BLaER1 treated with 17β-estradiol and CSF1 and Interleukin-3, amounts not matched to agents 10 nM and 100 nM (cell line): ENCODE measurements at regions not wholly inside any gene's neighbourhood (a gene's known extent, or its start where the extent isn't known, plus 50 kb on each side); places are given as distances from the start of the nearest gene placed in this dataset.
A peak's percentile ranks its signal among the peaks of the same experiment; 100 is the strongest.

ENCODE experiments used
- H3K27ac ChIP-seq, 11 experiments: shearing (Covaris generic); formaldehyde crosslinking; 2 replicates each; pipeline ENCODE4 v1.8.1; 2022
- H3K27me3 ChIP-seq, 11 experiments: shearing (Covaris generic); formaldehyde crosslinking; 2 replicates each; pipeline ENCODE4 v1.8.1; 2022
- H3K36me3 ChIP-seq, 11 experiments: shearing (Covaris generic); formaldehyde crosslinking; 2 replicates each; pipeline ENCODE4 v1.8.1; 2022
- H3K4me1 ChIP-seq, 10 experiments: shearing (Covaris generic); formaldehyde crosslinking; 2 replicates each; pipeline ENCODE4 v1.8.1; 2022
- H3K4me2 ChIP-seq, 11 experiments: shearing (Covaris generic); formaldehyde crosslinking; 2 replicates each; pipeline ENCODE4 v1.8.1; 2022
- H3K4me3 ChIP-seq, 10 experiments: shearing (Covaris generic); formaldehyde crosslinking; 2 replicates each; pipeline ENCODE4 v1.8.1; 2022
- H3K9ac ChIP-seq, 11 experiments: shearing (Covaris generic); formaldehyde crosslinking; 2 replicates each; pipeline ENCODE4 v1.8.1; 2022
- H3K9me3 ChIP-seq, 11 experiments: shearing (Covaris generic); formaldehyde crosslinking; replicated peaks in 1 of 11; 2 replicates each; pipeline ENCODE4 v1.8.1; 2022
- H4K20me1 ChIP-seq, 11 experiments: shearing (Covaris generic); formaldehyde crosslinking; 2 replicates each; pipeline ENCODE4 v1.8.1; 2022
- Cebpa-rat ChIP-seq, 11 experiments: shearing (Covaris generic); IDR thresholded peaks; 2 replicates each; pipeline ENCODE4 v1.8.1; 2022

- no peak overlapping the region for H3K27ac ChIP-seq
- H4K20me1 ChIP-seq: peaks cover 0 to 21% (median 0%) of the 10 kb centered on the region in 11 experiments; a peak in 6 of 22 replicates
- H3K36me3 ChIP-seq: no peaks in the 10 kb centered on the region
- H3K4me3 ChIP-seq: no peak overlapping the region
- peaks cover 4 to 19% (median 16%) of the 10 kb centered on the region in 10 experiments; a peak in 16 of 20 replicates for H3K4me1 ChIP-seq
- peak overlapping the region in 1 of 11 experiments; percentile 0; a peak in 1 of 22 replicates for H3K4me2 ChIP-seq
- no peak overlapping the region for H3K9ac ChIP-seq
- H3K27me3 ChIP-seq: peaks cover 63 to 100% (median 85%) of the 10 kb centered on the region in 11 experiments
- no peaks in the 10 kb centered on the region for H3K9me3 ChIP-seq
- TF ChIP-seq Cebpa-rat (IDR thresholded peaks at IDR 0.05): no peak
These were observed 55.1 kb downstream of the PJA1 start for GRCh38 chrX:69110116-69110530.

GRCh38 chrX:69109706-69110105 lies 55.5 kb downstream of the PJA1 start:
- Histone ChIP-seq H3K9me3 (no peaks in the 10 kb centered on the region), H3K9ac (no peak overlapping the region), H3K36me3 (no peaks in the 10 kb centered on the region), H3K27ac (no peak overlapping the region), H3K4me1 (peaks cover 4 to 19% (median 16%) of the 10 kb centered on the region in 10 experiments; a peak in 16 of 20 replicates), H3K4me3 (no peak overlapping the region), H3K4me2 (peak overlapping the region in 1 of 11 experiments; percentile 0; a peak in 1 of 22 replicates), H4K20me1 (peaks cover 0 to 21% (median 0%) of the 10 kb centered on the region in 11 experiments; a peak in 6 of 22 replicates), H3K27me3 (peaks cover 66 to 100% (median 85%) of the 10 kb centered on the region in 11 experiments)
- no peak for TF ChIP-seq Cebpa-rat (IDR thresholded peaks at IDR 0.05)

- Histone ChIP-seq H3K9me3 (no peaks in the 10 kb centered on the region), H3K4me1 (peaks cover 4 to 19% (median 16%) of the 10 kb centered on the region in 10 experiments; a peak in 16 of 20 replicates), H4K20me1 (peaks cover 0 to 21% (median 0%) of the 10 kb centered on the region in 11 experiments; a peak in 6 of 22 replicates), H3K4me3 (no peak overlapping the region), H3K27ac (no peak overlapping the region), H3K27me3 (peaks cover 65 to 100% (median 87%) of the 10 kb centered on the region in 11 experiments), H3K9ac (no peak overlapping the region), H3K36me3 (no peaks in the 10 kb centered on the region), H3K4me2 (no peak overlapping the region)
- TF ChIP-seq Cebpa-rat (IDR thresholded peaks at IDR 0.05): no peak
These were observed 56.1 kb downstream of the PJA1 start for GRCh38 chrX:69109036-69109663.

GRCh38 chrX:69107747-69108401 lies 57.4 kb downstream of the PJA1 start:
- H3K9ac ChIP-seq: no peak overlapping the region
- H3K4me1 ChIP-seq: peaks cover 7 to 22% (median 17%) of the 10 kb centered on the region in 10 experiments; a peak in 17 of 20 replicates
- peaks cover 0 to 21% (median 0%) of the 10 kb centered on the region in 11 experiments; a peak in 6 of 22 replicates for H4K20me1 ChIP-seq
- TF ChIP-seq Cebpa-rat (IDR thresholded peaks at IDR 0.05): no peak
- H3K27ac ChIP-seq: no peak overlapping the region
- H3K27me3 ChIP-seq: peaks cover 77 to 100% (median 91%) of the 10 kb centered on the region in 11 experiments
- H3K36me3 ChIP-seq: no peaks in the 10 kb centered on the region
- H3K4me2 ChIP-seq: peak overlapping the region in 9 of 11 experiments; percentile 11 to 50 (median 33); a peak in 14 of 22 replicates
- H3K4me3 ChIP-seq: no peak overlapping the region
- H3K9me3 ChIP-seq: no peaks in the 10 kb centered on the region

GRCh38 chrX:69107231-69107739 lies 58.0 kb downstream of the PJA1 start:
- peaks cover 0 to 21% (median 0%) of the 10 kb centered on the region in 11 experiments; a peak in 6 of 22 replicates for H4K20me1 ChIP-seq
- no peaks in the 10 kb centered on the region for H3K9me3 ChIP-seq
- H3K27ac ChIP-seq: no peak overlapping the region
- peaks cover 80 to 100% (median 91%) of the 10 kb centered on the region in 11 experiments for H3K27me3 ChIP-seq
- peaks cover 11 to 28% (median 18%) of the 10 kb centered on the region in 10 experiments; a peak in 17 of 20 replicates for H3K4me1 ChIP-seq
- H3K4me2 ChIP-seq: peak overlapping the region in 10 of 11 experiments; percentile 17 to 50 (median 30); a peak in 16 of 22 replicates
- TF ChIP-seq Cebpa-rat (IDR thresholded peaks at IDR 0.05): no peak
- no peak overlapping the region for H3K4me3 ChIP-seq
- no peaks in the 10 kb centered on the region for H3K36me3 ChIP-seq
- H3K9ac ChIP-seq: no peak overlapping the region

GRCh38 chrX:69104756-69105434 lies 60.4 kb downstream of the PJA1 start:
- H3K9me3 ChIP-seq: no peaks in the 10 kb centered on the region
- H3K9ac ChIP-seq: no peak overlapping the region
- no peaks in the 10 kb centered on the region for H3K36me3 ChIP-seq
- no peak overlapping the region for H3K27ac ChIP-seq
- no peak overlapping the region for H3K4me3 ChIP-seq
- H3K4me1 ChIP-seq: peaks cover 11 to 28% (median 18%) of the 10 kb centered on the region in 10 experiments; a peak in 17 of 20 replicates
- no peak overlapping the region for H3K4me2 ChIP-seq
- H4K20me1 ChIP-seq: peaks cover 0 to 16% (median 0%) of the 10 kb centered on the region in 11 experiments; a peak in 7 of 22 replicates
- H3K27me3 ChIP-seq: peaks cover 65 to 99% (median 81%) of the 10 kb centered on the region in 11 experiments
- no peak for TF ChIP-seq Cebpa-rat (IDR thresholded peaks at IDR 0.05)

GRCh38 chrX:69103539-69103938 lies 61.7 kb downstream of the PJA1 start:
- no peak overlapping the region for H3K9ac ChIP-seq
- no peak overlapping the region for H3K4me3 ChIP-seq
- no peaks in the 10 kb centered on the region for H3K36me3 ChIP-seq
- H3K9me3 ChIP-seq: no peaks in the 10 kb centered on the region
- H3K27me3 ChIP-seq: peaks cover 55 to 98% (median 75%) of the 10 kb centered on the region in 11 experiments
- H3K4me1 ChIP-seq: peaks cover 11 to 28% (median 17%) of the 10 kb centered on the region in 10 experiments; a peak in 17 of 20 replicates
- no peak overlapping the region for H3K27ac ChIP-seq
- peaks cover 0 to 11% (median 0%) of the 10 kb centered on the region in 11 experiments; a peak in 7 of 22 replicates for H4K20me1 ChIP-seq
- no peak overlapping the region for H3K4me2 ChIP-seq
- no peak for TF ChIP-seq Cebpa-rat (IDR thresholded peaks at IDR 0.05)

GRCh38 chrX:69102612-69103194 lies 62.5 kb downstream of the PJA1 start:
- peaks cover 47 to 97% (median 73%) of the 10 kb centered on the region in 11 experiments for H3K27me3 ChIP-seq
- peak overlapping the region in 6 of 11 experiments; percentile 18 to 43 (median 28); a peak in 7 of 22 replicates for H3K4me2 ChIP-seq
- H3K4me3 ChIP-seq: no peak overlapping the region
- H3K4me1 ChIP-seq: peaks cover 9 to 20% (median 11%) of the 10 kb centered on the region in 10 experiments; a peak in 17 of 20 replicates
- no peak overlapping the region for H3K9ac ChIP-seq
- TF ChIP-seq Cebpa-rat (IDR thresholded peaks at IDR 0.05): no peak
- H3K27ac ChIP-seq: no peak overlapping the region
- peaks cover 0 to 10% (median 0%) of the 10 kb centered on the region in 11 experiments; a peak in 5 of 22 replicates for H4K20me1 ChIP-seq
- H3K9me3 ChIP-seq: no peaks in the 10 kb centered on the region
- no peaks in the 10 kb centered on the region for H3K36me3 ChIP-seq
